GM12872 (cell line): ENCODE measurements at regions not wholly inside any gene's neighbourhood (a gene's known extent, or its start where the extent isn't known, plus 50 kb on each side); places are given as distances from the start of the nearest gene placed in this dataset.

Experiments used
- TF ChIP-seq, protein P1 (sequence below): IDR thresholded peaks from 3 replicates; pipeline ENCODE4 v1.5.1; 2011; ENCODE audit warnings: low read depth, mild to moderate bottlenecking, low read length, moderate library complexity; ENCODE audit not compliant: insufficient read depth

DNA sequence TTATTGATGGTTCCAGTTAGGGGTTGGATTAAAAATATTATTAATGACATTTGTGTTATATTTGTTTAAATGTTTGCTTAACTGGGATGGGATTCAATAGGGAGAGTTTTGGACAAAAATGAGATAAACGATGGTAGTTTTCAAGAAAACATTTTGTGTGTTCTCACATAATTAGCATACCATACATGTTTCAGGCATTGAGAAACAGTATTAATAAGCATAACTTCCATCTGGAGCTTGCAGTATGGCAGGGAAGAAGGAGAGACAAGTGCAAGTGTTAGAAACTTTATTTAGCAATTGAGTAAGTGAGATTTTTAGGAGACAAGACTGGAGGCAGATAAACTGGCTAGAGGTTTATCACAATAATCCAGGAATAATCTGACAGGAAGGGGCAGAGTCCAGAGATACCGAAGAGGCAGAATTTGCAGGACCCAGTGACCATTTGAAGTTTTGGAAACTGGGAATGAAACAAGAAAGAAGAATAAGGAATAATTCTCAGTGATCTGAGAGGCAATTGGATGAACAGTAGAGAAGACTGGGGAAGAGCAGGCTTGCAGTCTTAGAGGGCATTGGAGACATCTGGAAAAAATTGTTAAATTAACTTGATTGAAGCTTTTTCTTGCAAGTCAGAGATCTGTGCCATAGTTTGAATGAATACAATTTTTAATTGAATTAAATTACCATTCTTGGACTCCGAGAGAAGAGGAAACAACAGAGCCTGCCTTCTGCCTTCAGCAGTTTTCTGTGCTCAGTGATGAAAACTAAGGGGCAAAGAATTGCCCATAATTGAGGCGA lies 73.0 kb upstream of the PTCHD4 start:
- TF ChIP-seq, protein P1, sequence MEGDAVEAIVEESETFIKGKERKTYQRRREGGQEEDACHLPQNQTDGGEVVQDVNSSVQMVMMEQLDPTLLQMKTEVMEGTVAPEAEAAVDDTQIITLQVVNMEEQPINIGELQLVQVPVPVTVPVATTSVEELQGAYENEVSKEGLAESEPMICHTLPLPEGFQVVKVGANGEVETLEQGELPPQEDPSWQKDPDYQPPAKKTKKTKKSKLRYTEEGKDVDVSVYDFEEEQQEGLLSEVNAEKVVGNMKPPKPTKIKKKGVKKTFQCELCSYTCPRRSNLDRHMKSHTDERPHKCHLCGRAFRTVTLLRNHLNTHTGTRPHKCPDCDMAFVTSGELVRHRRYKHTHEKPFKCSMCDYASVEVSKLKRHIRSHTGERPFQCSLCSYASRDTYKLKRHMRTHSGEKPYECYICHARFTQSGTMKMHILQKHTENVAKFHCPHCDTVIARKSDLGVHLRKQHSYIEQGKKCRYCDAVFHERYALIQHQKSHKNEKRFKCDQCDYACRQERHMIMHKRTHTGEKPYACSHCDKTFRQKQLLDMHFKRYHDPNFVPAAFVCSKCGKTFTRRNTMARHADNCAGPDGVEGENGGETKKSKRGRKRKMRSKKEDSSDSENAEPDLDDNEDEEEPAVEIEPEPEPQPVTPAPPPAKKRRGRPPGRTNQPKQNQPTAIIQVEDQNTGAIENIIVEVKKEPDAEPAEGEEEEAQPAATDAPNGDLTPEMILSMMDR = no peak

DNA sequence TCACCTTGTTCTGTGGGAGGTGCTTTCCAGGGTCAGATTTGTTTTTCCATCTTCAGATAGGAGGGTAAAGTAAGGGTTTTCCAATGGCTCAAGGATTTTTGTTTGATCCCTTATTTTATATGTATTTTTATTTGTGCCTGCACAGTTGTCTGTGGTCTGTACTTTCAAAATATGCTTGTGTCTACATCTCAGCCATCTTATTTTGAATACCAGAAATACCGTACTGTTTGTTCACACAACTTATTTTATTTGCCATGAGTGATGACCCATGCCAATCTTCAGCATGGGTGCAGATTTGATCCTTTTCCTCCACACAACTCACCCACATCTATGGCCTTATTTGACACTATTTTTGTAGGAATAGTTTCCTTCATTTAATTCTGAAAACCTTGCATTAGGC lies 72.2 kb upstream of the PTCHD4 start:
- TF ChIP-seq, protein P1 = no peak

DNA sequence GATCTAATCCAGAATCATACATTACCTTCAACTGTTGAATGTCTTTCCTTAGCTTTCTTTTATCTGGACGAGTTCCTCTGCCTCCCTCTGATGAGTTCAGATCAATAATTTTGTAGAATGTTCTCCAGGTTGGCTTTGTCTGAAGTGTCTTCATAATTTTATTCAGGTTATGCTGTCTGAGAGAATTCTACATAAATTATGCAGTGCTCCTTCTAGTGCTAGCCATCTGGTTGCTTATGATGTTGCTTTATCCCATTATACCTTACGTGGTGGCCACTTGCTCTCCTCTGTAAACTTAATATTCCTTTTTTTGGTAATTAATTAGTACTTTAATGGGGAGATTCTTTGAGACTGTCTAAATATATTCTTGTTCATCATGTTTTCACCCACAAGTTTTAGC lies 67.7 kb upstream of the PTCHD4 start:
- TF ChIP-seq, protein P1 = no peak

DNA sequence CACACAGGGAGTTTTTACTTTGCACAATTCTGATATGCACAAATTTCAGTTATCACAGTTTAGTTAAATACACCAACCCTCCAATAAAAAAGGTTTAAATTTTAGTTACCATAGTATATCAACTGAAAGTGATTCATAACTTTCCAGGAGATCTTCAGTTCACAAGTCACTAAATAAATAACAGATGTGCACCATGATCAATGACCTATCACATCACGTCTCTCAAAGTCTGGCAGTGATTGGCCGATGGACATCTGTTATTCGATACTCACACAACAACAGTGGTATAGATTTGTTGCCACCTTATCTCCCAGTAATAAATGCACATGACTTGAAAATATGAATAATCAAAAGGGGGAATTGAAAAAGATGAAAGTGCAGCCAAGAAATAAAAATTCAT lies 66.8 kb upstream of the PTCHD4 start:
- TF ChIP-seq, protein P1 = no peak

DNA sequence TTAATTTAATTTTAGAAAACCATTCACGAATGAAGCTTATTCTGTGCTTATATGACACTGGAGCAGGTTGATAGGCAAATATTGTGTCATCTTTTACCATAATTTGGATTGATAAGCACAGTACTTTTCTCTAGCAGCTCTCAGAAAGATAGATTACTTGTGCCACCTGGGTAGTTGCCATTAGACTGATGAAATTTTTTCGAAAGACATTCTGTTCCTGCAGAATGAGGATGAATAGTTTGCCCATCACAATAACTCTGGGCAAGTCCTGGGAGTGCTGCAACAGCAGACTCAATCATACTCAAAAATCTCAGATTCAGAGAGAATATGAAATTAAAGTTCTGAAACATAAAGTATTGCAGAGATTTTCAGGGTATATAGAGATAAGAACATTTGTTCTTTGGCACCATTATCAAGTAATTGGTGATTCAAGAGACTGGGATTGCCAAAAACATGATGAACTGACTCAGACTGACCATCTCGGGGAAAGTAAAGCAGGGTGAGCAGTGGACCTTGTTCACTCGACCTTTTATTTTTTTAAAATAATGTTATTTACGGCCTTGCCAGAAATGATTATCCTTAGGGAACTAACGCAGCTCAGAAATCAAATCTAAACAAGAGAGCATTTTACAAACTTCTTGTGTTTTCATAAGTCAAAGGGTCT lies 65.8 kb upstream of the PTCHD4 start:
- TF ChIP-seq, protein P1 = no peak

DNA sequence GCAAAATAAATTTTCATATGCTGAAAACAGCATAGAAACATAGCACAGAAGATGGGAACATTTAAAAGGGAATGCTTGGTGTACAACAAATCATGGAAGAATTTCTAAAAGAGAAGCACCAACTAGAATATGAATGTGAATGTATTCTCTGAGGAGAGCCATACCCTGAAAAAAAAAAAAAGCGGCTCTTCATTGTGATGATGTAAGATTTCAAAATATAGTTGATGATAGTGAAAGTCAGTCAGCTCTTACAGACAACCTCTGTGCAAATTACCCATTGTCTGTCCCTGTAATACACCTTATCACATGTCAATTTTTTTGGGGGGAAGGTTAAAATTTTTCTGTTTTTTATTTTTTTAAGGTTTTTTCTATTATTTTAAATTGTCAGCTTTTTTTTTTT lies 58.6 kb upstream of the PTCHD4 start:
- TF ChIP-seq, protein P1 = no peak
